GM19467 (cell line): ENCODE measurements at regions not wholly inside any gene's neighbourhood (a gene's known extent, or its start where the extent isn't known, plus 50 kb on each side); places are given as distances from the start of the nearest gene placed in this dataset.

Experiments
- ATAC-seq: cut with Tn5 transposase; IDR thresholded peaks from one replicate; pipeline ENCODE4 v1.9.1; 2021; ENCODE audit warnings: mild to moderate bottlenecking, moderate library complexity; ENCODE audit not compliant: unreplicated experiment

DNA sequence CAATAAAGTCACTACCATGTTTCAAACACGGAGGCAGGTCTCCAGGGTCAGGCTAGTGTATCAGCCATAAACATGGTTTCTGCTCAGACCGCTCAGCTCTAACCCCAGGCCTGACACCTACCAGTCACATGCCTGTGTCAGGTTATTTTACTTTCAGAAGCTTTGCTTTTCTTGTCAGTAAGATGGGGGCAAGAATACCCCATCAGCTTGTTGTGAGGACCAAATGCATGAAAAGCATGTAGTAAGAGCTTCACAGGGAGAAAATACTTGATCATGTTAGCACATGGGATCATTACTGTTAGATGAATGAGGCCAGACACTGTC, 65.2 kb upstream of the PIM1 start:
- no peak for ATAC-seq

DNA sequence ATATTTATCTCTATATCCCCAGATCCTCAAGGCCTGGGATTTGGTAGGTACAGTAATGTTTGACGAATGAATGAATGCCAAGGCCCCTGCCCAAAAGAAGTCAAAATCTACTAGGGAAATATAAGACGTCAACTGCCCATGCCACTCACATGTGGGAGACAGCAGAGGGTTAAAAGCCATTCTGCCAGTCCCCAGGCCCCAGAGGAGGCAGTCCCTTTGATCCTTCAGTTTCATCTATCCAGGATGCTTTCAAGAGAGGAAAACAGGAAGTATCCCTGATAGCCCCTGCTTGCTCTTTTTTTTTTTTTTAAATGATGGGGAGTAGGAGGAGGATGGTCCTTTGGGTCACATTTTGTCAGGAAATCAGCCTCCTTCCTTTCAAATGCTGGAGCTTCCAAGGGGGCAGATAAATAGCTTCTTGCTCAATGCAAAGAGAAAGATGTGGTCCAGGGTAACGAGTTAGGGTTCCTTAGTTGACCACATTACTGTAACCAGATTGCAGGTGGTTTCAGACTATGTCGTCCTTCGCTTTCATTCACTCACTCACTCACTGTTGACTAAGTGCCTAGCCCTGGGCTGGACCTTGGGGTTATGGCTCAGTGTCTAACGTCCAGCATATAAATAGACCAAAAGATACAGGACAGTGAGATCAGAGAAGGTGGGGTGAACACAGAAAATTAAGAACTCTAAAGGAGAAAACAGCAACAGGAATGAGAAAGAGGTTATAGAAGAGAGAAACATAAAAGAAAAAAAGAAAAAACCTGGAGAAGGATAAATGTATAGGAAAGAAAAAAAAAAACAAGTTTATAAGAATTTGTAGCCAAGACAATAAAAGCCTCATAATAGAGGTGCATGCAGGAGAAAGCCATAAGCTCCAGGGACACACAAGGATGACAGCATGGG, 64.6 kb upstream of the PIM1 start:
- ATAC-seq = no peak

DNA sequence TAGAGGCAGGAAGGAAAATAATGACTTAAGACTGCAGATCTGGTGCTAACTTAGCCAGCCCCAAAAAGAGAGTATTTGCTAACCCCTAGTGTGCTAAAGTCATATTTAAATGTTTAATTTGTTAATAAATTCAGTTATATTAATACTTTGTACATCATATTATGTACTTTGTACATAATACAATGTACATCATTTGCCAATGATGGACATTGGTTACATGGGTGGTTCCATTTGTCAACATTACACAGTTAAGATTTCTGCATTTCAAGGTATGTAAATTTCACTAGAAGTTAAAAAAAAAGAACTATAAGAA, 63.9 kb upstream of the PIM1 start:
- no peak for ATAC-seq

DNA sequence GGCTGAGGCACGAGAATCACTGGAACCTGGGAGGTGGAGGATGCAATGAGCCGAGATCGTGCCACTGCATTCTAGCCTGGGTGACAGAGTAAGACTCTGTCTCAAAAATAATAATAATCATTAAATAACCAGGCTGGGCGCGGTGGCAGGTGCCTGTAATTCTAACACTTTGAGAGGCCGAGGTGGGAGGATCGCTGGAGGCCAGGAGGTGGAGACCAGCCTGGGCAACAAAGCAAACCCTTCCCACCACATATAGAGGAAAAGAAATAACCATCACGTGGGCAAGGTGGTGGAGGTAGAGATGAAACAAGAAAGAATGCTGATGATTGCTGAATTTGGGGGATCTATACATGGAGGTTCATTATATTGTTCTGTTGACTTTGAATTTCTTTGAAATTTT, 63.4 kb upstream of the PIM1 start:
- no peak for ATAC-seq

DNA sequence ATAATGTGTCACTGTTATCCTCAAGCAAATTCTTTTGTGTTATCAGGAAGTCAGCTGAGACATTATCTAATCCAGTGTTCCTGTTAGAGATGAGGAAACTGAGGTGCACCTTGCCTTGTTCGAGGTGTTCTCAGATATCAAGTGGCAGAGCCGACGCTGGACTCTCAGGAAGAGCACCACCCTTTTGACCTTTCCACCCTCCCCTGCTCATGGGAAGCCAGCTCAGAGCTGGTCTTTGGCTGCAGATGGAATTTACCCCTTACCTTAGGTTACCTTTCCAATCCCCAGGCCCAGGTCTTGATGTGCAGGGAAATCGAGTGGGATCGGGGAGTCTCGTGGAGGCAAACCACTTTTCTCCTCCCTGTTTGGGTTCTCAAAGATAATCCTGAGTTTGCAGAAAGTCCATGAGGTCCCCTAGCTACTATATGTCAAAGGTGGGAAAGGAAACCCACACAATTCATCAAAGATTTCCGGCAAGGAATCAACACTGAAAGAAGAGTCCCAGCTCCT, 62.9 kb upstream of the PIM1 start:
- no peak for ATAC-seq

DNA sequence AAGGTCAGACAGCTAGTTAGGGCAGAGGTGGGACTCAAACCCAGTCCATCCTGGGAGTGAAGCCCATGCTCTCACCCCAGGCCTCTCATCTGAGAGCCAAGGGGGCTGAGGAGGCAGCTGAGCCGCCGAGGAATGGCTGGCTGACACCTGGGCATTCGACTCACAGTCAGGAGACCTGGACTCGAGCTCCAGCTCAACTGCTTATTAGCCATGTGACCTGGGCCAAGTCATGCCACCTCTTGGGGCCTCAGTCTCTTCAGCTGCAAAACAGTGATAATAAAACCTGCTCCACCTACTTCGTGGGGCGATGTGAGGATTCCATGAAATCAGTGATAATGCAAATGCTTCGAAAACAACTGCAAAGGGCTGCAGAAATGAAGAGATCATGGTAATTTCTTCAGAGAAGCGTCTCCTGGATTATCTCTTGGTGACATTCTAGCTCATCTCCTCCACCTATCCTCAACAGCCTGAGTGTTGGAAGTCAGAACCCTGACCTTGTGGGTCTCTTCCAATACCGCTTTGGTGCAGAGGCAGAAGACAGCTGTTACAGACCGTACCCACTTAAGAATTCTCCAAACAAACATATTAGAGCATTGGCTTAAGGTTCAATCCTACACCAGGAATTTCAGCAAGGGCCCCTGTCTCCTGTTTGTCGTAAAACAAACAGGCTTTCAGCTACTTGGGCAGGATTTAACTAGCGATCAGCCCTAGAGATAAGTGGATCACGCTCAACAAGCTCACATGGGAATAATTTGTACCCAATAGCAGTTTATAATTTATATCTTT, 60.0 kb upstream of the PIM1 start:
- no peak for ATAC-seq

DNA sequence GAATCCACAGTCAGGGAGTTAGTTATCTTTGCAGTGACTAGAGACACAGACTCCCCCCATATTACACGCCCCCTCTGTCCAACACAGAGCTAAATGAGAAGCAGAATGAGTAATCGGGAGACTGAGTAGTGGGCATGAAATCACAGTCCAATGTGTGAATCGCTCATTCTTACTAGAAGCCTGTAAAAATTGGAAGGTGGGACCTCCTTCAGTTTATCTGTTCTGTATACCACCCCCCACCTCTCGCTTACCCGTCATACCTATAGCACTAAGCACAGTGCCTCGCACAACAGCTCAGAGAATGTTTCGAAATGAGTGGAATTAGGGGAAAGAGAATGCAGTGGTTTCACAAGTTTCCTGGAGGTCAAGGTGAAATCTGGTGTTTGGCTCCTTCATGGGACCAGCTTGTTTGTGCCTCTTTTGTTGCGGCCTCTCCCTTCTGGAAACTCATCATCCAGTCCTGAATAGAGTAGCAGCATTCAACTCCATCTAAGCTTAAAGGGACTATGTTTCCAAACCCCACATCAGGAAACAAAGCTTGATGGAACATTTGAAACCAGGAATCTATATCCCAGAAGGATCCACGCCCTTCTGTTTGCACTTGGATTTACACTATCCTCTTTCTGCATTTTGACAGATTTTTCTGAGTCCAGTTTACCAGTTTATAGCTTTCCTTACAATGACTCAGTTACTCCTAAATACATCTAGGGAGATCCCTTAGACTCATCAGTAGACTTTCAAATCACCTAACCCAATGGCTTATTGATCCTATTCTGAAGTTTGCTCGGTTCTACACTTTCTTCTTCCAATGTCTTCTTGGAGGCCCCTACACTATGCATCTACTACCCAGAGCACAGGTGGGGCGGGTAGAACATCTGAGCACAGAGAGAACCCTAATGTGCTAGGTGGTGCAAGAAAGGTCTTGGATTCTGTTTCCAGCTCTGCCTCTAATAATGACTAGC, 59.2 kb upstream of the PIM1 start:
- no peak for ATAC-seq

DNA sequence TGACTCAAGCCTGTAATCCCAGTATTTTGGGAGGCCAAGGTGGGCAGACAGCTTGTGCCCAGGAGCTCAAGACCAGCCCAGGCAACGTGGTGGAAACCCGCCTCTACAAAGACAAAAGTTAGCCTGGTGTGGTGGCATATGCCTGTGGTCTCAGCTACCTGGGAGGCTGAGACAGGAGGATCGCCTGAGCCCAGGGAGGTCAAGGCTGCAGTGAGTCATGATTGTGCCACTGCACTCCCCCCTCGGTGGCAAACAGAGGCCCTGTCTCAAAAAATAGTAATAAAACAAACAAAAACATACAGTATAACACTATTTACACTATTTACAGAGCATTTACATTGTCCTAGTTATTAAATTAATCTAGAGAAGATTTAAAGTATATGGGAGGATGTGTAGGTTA, 56.0 kb upstream of the PIM1 start:
- ATAC-seq = no peak

DNA sequence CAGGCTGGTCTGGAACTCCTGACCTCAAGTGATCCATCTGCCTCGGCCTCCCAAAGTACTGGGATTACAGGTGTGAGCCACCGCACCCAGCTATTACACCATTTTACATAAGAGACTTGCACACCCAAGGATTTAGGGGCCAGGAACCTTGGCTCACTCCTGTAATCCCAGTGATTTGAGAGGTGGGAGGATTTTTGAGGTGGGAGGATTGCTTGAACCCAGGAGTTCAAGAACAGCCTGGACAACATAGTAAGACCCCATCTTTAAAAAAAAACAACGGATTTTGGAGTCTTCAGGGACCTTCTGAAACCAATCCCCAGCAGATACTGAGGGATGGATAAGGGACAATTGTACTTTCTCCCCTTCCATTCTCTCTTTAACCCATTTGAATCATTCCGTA, 55.3 kb upstream of the PIM1 start:
- no peak for ATAC-seq

DNA sequence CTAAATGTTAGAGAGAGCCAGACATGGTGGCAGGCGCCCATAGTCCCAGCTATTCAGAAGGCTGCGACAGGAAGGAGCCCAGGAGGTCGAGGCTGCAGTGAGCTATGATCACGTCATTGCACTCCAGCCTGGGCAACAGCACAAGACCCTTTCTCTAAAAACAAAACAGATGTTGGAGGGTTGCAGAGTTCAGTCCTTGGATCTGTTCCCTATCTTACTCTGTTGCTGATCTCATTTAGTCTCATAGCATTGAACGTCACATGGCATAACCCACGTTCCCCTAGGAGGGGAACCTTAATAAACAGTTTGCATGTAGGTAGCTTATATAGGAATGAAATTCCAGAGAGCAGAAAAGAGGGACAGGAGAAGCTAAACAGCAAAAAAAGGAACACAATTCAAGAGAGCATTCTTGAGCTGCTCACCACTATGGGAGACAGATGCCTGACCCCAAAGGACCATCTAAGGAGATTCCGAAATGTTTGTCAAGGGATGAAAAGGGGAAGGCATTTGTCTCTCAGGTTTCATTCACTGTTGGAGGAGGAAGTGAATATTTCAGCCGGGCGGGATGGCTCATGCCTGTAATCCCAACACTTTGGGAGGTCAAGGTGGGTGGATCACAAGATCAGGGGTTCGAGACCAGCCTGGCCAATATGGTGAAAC, 54.6 kb upstream of the PIM1 start:
- ATAC-seq = no peak

DNA sequence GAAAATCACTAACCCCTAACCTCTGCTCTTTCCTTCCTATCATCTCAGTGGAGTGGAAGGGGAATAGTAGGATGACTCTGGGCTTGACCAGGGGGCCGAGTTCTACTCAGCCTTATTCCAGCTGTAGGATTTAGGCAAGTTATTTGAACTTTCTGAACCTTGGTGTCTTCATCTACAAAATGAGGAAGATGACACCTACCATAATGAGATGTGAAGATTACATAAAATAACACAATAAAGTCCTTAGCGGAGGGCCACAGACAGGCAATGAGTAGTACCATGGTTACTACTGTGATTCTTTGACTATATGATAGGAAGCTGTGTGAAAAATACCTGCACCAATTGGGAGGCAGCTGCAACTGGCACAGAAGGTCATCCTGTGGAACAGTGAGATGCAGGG, 53.6 kb upstream of the PIM1 start:
- ATAC-seq = no peak

DNA sequence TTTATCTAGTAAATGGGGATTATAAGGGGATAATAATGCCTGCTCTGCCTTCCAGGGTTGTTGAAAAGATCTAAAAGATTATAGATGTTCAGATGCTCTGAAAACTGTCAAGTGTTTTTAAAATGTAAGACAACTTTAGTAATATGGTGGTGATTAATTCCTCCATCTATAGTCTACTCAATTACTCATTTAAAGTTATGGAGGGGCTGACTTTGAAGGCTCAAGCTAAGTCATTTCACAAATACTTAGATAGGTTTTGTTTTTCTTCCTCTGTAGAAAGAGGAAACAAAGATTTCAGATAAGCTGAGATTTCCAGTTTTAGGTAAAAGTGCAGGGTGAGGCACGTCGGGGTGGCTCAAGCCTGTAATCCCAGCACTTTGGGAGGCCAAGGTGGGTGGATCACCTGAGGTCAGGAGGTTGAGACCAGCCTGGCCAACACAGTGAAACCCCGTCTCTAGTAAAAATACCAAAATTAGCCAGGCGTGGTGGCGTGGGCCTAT, 50.5 kb upstream of the PIM1 start:
- ATAC-seq = no peak
